Umbilical cord (tissue), 1 donor: ENCODE measurements at regions not wholly inside any gene's neighbourhood (a gene's known extent, or its start where the extent isn't known, plus 50 kb on each side); places are given as distances from the start of the nearest gene placed in this dataset.
"Not testable (repeated sequence)": the region's sequence is repeated elsewhere in the genome, so short reads cannot be mapped to it uniquely, and the experiment has no call there.

Experiments
- DNase-seq: peaks from one replicate; pipeline ENCODE4 v3.0.0-alpha.2; 2015; ENCODE audit warnings: low spot score

DNA sequence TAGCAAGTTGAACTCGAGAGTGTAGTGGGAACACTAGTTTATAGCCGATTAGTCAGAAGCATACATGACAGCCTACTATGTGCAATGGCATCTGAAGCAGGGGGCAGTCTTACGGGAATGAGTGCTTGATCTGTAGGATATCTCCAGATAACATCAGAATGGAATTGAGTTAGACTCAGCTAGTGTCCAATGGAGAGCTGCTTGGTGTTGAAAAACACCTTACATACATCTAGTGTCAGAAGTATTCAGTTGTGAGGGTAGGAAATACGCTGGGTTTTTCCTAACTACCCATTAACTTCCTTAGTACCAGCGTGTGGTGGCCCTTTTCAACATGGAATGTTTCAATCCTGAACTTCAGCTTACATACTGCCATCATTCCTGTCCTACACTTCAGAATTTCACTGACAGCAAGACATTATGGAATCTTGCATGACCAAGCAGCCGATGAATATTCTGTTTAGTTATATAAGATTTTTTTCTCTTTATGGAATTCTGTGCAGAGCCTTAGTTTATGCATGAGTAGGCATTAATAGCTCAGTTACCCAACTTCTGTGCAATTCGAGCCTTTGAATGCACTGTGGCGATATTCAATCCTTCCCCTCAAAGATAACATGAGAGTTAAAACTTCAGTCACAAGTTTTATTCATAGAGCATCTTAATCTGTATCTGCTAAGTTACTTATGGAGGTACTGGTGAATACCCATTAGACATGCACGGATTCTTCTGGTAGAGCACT is 218.6 kb upstream of the MOCS1 start:
- DNase-seq: no peak

DNA sequence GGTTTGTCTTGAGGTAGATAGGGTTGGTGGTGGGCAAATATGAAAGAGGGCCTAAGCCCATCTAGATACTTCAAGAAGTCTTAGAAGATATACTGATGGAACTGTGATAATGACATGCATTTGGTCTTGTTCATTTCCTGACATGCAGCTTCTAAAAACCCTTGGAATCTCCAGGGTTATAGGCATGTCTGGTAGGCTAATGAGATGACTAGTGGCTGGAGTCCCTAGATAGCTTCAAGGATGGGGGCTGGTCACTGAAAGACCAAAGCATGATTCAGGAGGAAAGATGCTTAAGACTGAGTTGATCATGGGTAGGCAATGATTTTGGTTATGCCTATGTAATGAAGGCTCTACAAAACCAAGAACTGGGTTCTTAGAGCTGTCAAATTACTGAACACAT is 217.9 kb upstream of the MOCS1 start:
- no peak for DNase-seq

DNA sequence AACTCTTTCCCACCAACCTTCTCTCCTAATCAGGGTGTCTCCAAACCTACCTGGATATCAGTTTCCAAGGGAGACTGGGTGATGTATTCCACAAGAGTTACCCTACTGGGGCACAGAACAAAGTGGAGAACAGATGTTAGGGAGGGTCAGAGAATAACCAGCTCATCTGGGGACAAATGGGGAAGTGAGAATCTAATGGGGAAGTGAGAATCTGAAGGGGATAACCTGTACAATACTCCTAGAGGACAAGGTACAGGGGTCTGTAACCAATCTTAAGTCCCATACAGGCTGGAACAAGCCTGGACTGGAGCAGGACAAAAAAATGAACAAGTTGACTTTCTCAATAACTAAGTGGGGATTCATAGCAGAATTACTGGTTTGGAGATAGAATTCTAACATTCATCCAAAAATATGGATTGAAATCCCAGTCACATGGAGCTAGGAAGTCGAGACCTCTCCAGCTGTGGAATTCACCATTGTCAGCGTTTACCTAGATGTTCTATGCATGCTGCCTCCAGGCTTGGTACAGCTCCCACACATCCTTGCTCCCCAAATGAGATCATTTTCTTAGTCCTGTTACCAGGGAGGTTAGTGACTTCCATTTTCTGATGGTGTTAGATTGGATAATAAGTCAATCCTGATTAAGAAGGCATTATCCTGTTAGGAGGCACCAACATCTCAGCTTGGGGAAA is 214.8 kb upstream of the MOCS1 start:
- DNase-seq: no peak

DNA sequence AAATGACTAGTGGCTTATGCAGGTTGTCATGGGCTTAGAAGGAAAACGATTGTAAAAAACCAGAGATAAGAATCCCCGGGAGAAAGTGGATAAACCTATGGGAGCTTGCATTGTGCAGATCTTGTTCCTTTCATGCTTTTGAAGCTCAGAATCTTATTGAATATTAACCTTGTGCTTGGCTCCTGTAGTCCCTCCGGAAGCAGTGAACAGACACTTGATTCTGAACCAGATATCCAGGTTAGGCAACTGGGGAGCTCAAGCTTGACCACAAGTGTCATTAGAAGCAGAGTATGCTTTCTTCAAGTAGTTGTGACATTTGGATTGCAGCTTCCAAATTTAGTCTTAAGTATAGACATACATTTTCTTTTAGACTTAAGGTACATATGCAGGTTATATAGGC is 212.6 kb upstream of the MOCS1 start:
- DNase-seq: no peak

DNA sequence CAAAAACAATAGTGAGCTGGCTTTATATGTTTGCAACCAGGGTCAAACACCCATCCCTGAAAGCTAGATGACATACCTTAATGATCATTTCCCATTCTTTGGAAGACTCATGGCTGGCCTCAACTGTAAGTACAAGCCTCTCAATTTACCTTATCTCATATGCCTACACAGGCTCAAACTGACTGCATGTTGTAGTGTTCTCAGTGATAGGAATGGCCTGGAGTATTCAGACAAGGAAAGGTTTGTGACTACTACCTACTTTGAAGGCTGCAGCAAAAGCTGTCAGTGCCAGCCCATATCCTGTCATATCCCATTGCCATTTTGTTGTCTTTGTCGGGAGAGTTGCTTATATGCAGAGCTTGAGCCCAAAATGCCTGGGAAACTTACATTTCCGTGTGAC is 205.2 kb upstream of the MOCS1 start:
- no peak for DNase-seq

DNA sequence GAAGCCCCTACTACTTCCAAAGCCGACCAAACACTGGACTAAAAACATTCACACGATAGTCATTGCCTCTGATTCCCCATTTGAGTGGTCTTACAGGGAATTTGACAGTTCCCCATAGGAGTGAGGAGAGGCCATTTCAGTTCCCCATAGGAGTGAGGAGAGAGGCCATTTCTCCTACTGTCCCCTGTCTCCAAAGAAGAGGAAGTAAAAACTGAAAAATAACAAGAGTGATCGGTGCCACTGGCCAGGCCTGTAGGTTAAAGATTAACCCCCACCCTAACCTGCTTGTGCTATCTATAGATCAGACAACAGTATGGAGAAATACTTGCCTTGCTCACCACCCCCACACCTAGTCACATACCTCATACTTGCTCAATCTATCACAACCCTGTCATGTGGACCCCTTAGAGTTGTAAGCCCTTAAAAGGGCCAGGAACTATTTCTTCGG is 204.0 kb upstream of the MOCS1 start:
- no peak for DNase-seq

DNA sequence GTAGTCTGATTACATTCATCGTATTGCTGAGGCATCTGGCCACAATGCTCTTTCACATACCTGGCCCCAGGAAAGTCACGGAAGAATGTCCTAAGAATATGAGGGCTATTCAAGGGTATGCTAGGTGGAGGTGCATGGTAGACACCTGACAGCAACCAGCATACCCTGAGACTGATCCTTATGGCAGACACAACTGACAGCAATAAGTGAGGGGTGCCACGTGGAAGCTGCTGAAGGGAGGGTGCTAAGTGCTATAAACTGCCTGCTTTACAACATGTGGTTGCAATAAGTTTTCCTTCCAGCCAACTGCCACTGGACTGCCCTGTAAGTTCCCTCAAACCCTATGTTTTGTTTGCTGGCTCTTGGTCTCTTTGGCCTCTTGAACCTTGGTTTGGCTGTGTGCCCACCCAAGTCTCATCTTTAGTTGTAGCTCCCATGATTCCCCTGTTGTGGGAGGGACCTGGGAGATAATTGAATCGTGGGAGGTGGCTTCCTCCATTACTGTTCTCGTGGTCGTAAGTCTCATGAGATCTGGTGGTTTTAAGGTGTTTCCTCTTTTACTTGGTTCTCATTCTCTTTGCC is 201.3 kb upstream of the MOCS1 start:
- no peak for DNase-seq

DNA sequence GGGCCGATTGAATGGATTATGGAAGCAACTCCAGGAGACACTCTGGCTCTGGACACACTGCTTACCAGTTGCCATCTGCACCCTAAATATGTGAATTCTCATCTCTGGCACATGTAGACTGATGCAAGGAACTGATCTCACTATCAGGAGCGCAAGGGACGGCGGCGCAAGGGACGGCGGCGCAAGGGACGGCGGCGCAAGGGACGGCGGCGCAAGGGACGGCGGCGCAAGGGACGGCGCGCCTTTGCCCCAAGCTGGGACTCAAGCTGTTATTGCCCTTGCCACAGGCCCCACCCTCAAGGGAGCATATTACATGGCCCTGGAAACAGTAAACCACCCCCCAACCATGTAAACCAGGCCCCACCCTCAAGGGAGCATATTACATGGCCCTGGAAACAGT is 199.7 kb upstream of the MOCS1 start:
- not testable (repeated sequence) for DNase-seq

DNA sequence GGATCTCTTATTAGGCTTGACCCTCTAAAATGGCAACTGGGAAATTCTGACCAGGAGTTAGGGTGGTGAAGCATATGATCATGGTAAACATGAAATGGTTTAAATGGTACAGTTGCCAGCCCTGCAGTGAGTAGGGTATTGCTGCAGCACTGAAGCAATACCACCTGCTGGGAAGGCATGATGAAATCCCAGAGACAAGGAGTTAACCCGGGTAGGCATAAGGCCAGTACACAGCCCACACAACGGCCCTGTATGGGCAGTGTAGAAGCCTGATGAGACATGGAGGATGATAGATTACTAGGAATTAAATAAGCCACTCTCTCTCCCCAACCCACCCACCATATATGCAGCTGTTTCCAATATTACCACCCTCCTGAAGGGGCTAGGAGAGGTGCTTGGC is 197.4 kb upstream of the MOCS1 start:
- DNase-seq: no peak

DNA sequence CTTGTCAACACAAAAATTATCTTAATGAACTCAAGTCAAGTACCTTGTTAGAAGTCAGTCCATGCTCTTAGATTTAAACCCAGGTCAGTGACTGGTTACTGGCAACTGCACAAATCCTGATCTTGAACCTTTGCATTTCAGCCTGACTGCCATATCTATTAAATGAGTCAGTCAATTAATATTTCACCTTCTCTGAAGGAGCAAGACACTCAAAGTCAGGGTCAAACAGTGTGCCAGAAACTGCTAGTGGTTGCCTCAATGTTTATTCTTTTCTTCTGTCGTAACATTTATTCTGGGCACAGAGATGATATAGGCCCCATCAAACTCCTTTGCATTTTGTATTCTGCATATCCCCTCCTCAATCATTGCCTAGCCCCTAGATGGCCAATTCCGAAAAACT is 193.9 kb upstream of the MOCS1 start:
- DNase-seq: no peak

DNA sequence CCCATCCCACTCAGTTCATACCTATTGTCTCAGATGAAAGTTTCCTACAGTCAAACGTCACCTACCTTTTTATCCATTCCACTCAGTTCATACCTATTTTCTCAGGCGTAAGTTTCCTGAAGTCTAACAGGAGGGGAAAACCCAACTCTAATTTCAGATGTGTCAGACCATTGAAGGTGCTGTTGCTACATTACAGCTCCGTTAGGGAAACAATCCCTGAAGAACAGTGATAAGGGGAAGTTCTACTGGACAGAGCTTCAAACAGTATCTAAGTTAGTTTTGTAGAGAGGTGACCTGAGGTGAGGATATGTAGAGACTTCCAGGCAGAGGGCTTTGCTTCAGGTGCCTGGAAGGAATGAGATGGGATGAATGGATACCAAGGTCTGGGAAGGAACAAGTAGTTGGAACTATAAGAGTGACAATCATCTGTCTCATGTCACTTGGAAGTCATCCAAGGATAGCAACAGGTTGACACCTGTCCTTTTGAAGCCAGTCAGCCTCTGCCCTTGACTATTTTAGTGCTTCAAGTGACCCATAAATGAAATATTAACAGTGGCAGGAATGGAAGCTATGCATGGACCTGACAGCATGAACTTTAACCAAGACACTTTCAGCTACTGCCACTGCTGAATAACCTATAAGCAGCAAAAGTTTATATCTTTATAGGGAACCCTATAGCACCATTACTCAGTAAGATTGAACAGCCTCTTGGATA is 191.6 kb upstream of the MOCS1 start:
- DNase-seq: no peak

DNA sequence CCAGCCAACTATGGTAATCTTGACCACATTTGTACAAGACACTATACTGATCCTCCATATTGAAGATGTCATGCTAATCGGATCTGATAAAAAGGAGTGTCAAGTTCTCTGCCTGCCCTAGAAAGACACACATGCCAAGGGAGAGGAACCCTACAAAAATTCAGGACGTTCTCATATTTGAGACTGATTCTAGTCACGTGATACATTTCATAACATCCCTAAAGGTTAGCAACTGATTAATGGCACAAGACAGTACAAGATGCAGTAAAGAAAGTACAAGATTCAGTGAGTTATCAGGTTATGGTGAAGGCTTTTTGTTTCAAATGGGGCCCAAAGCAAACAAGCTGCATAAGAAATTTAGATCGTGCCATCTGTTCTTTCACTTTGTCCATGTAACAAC is 190.7 kb upstream of the MOCS1 start:
- no peak for DNase-seq

DNA sequence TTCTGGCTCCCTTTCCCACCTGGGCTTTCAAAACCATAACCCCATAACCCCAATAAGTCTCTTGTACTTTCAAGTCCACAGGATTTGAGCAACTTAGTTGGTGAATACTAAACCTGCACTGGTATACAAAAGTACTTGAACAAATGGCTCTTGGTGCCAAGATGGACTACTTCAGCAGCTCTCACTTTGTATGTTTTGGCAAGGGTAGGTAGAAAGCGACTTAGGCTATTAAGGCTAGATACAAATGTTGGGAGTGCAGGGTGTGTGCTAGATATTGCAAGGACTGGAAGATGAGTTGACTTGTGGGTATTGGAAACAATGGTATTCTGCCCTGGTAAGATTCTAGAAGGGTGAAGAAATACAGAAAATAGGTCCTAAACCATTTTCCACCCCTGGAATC is 182.6 kb upstream of the MOCS1 start:
- no peak for DNase-seq

DNA sequence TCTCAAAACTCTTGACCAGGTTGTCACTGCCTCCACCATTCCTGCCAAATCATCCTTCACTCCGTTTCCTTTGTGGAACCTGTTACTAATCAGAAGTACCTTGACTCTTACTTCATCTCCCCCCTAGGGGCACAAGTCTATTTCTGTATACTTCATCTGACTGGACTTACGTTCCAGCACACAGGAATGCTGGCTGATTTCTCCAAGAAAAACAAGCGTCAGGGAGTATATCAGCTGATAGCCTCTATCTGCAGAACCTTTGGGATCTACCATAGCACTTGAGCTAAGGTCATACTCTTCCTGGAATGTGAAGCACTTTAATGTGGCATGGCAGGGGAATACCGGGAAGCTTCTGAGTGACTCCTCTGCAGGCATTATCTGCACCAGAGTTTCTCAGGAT is 178.1 kb upstream of the MOCS1 start:
- DNase-seq: no peak

DNA sequence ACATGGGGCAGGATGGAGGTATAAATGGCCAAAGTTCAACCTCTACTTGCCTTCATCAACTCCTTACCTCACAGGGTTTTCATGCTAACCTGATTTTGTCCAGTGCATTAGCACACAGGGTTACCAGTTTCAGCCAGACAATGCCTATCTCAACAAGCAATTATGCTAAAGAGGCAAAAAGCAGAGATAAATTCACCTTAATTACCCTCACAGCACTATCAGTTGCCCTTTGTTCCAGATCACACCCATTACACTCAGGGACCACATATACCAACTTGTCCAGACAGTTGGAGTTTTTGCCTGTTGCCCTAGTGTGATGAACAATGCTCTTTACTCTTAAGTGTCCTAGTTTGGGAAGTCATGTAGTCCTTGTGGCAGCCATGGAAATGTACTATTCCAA is 174.5 kb upstream of the MOCS1 start:
- no peak for DNase-seq

DNA sequence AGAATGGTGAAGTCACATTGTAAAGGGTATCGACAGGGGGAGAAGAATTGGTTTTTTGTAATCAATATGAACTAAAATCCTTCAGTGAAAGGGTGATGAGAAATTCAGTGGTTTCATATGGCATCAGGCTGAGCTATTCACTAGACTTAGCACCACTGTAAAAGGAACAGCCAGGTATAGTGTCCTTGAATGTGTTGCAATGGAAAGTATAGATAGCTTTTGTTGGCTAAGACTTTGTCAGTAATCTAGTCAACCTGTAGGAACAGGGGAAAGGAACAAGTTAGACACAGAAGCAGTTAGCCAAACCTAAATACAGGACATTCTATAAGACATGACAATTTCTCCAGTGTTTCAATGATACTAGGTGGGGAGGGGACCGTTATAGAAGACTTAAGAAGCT is 172.6 kb upstream of the MOCS1 start:
- DNase-seq: no peak

DNA sequence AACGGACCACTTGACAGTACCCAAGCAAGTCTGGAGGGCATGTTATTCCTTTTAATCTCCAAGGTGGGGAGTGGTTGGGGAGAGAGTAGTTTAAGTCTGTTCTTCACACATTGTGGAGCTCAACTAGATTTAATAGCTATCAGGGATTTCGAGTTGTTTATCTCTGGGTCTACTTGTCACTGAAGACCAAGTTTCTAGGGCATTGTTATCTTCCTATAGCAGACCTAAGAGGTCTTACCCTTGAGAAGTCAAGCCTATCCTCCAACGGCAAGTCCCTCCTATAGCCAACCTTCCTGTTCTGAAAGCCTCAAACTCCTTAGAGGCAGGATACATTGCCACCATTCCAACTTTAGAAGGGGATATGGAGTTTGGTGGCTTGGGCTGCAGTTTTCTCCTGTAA is 164.5 kb upstream of the MOCS1 start:
- DNase-seq: no peak

DNA sequence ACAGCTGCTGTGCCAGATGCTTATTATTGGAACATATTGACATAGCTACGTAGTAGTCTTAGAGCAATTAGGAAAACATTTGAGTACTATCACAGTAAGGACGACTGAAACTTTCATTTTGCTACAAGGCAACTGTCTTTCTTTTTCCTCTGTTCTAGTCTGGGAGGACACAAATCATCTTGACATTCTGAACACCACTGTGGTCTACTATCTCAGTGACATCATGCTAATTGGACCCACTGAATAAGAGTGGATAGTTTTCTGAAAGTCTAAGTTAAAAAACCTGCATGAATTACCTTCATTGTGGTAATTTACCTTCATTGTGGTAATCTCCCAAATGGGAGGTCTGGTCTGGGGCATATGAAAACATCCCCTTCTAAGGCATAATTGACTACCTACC is 163.3 kb upstream of the MOCS1 start:
- DNase-seq: no peak

DNA sequence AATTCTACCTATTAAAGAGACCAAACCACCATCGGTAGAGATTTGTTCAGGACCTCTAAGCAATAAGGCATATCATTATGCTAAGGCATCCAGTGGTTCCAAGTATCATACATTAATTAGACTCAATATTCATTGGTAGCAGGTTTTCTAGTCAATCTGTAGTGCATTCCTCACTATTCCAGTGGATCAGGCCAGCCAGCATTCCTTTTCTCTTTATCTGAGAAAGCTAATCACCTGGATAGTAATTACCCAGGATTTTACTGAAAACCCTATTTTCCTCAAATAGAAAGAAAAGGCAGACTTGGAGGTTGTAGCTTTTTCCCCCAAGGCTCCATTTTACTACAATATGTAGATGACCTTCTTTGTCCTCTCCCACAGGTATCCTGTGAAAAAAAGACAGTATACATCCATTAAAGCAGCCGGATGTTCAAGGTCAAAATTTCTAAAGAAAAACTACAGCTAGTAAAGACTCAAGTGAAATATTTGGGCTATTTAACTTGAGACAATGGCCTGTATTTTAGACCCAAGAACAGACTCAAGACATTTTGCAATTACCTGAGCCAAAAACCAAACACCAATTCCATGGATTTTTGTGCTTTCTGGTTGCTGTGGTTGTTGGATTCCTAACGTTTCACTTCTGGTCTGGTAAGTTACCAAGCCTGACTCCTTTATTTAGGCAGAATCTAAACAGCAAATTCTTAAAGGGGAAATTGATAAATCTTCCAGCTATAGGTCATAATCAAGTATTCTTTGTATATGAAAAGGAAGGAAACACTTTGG is 149.1 kb upstream of the MOCS1 start:
- no peak for DNase-seq

DNA sequence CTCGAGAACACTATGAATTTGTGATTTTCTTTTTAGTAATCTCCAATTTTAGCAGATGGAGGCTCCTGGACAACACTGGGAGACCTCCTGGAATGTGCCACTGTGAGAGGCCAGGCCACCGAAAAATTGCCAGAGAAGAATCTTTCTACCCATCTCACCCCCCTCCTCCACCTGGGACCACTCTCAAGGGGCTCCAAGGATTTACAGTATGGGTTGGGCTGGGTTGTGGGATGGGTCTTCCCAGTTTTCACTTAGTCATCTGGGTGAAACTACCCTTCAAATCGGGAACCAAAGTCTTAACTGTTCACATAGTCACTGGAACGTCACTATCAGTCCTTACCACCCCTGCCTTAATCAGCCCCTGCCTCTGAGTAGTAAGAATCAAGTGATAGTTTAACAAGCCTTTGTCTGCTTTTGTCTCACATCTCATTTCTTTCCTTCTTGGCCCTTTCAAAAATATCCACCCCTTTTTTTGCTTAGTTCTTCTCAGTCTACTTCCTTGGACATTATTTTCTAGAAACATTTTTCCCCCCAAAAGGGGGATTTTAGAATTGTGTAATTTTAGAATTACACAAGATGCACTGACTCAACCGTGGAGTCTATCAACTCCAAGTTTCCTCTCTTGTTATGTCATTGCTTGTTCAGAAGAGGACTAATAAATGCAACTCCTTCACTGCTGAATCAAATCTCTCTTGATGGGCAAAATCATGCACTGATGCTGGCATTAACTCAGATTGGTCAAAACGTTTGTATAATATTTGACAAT is 148.2 kb upstream of the MOCS1 start:
- DNase-seq: no peak

DNA sequence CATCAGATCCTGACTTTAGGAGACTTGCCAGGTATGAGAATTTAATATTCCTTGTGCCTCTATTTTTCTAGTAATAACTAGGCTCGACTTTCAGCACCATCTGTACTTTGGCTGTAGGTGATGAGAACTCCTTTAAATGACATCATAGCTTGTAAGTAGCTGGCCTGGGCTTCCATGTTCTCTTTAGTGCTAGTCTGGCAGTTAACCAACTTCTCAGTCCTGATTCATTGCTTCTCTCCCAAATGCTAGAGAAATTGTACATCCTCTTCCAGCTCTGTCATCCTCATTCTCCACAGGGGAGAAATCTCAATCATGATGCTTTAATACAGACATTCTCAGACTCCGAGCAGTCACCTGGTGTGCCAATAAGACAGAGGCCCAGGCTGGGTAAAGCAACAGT is 143.5 kb upstream of the MOCS1 start:
- no peak for DNase-seq
